ENCODE measurements at regions not wholly inside any gene's neighbourhood (a gene's known extent, or its start where the extent isn't known, plus 50 kb on each side); places are given as distances from the start of the nearest gene placed in this dataset.

- H3K27me3 ChIP-seq, result no peaks in the 10 kb centered on the region
- intact Hi-C loops (cut with DNase I), result no loop called here
- DNase-seq, result no peak
- TF ChIP-seq POLR2A (IDR thresholded peaks at IDR 0.05), result no peak
- TF ChIP-seq POLR2AphosphoS5 (IDR thresholded peaks at IDR 0.05), result no peak
- no peak for TF ChIP-seq EP300 (IDR thresholded peaks at IDR 0.05)
- no peak for TF ChIP-seq CTCF (IDR thresholded peaks at IDR 0.05)
- 89 to 93% methylated on average over 2 of the region's 2 CpGs for WGBS, 2 donors
- H3K27ac ChIP-seq, result no peak overlapping the region
- H3K4me3 ChIP-seq, result no peak overlapping the region
- no peaks in the 10 kb centered on the region for H3K36me3 ChIP-seq
- no peaks in the 10 kb centered on the region for H3K9me3 ChIP-seq
- no peaks in the 10 kb centered on the region for H3K4me1 ChIP-seq
These were observed 657.3 kb upstream of the LINC00305 start for GRCh38 chr18:64806232-64806631.

GRCh38 chr18:64803471-64803870 lies 654.6 kb upstream of the LINC00305 start:
- intact Hi-C loops (cut with DNase I), result no loop called here
- WGBS, 2 donors, result 37 to 65% methylated on average over 1 of the region's 1 CpG
- no peak overlapping the region for H3K4me3 ChIP-seq
- no peaks in the 10 kb centered on the region for H3K36me3 ChIP-seq
- TF ChIP-seq CTCF (IDR thresholded peaks at IDR 0.05), result no peak
- TF ChIP-seq POLR2A (IDR thresholded peaks at IDR 0.05), result no peak
- no peak for TF ChIP-seq EP300 (IDR thresholded peaks at IDR 0.05)
- no peak for TF ChIP-seq POLR2AphosphoS5 (IDR thresholded peaks at IDR 0.05)
- H3K27ac ChIP-seq, result no peak overlapping the region
- H3K27me3 ChIP-seq, result no peaks in the 10 kb centered on the region
- H3K4me1 ChIP-seq, result no peaks in the 10 kb centered on the region
- no peaks in the 10 kb centered on the region for H3K9me3 ChIP-seq
- DNase-seq, result no peak

- no peak overlapping the region for H3K4me3 ChIP-seq
These were observed 651.3 kb upstream of the LINC00305 start for GRCh38 chr18:64800151-64800550.

GRCh38 chr18:64799376-64799775 lies 650.5 kb upstream of the LINC00305 start:
- DNase-seq, result no peak
- no peak overlapping the region for H3K27ac ChIP-seq
- H3K27me3 ChIP-seq, result no peaks in the 10 kb centered on the region
- no peak for TF ChIP-seq POLR2AphosphoS5 (IDR thresholded peaks at IDR 0.05)
- TF ChIP-seq EP300 (IDR thresholded peaks at IDR 0.05), result no peak
- TF ChIP-seq CTCF (IDR thresholded peaks at IDR 0.05), result no peak
- no peak for TF ChIP-seq POLR2A (IDR thresholded peaks at IDR 0.05)
- no peaks in the 10 kb centered on the region for H3K4me1 ChIP-seq
- H3K9me3 ChIP-seq, result no peaks in the 10 kb centered on the region
- 87 to 89% methylated on average over 4 of the region's 4 CpGs for WGBS, 2 donors
- no peaks in the 10 kb centered on the region for H3K36me3 ChIP-seq
- H3K4me3 ChIP-seq, result no peak overlapping the region
- intact Hi-C loops (cut with DNase I), result no loop called here

More at GRCh38 chr18:64800151-64800550, 651.3 kb upstream of the LINC00305 start:
- no peaks in the 10 kb centered on the region for H3K27me3 ChIP-seq
- no peaks in the 10 kb centered on the region for H3K9me3 ChIP-seq
- no peak for TF ChIP-seq POLR2AphosphoS5 (IDR thresholded peaks at IDR 0.05)
- no peak for TF ChIP-seq EP300 (IDR thresholded peaks at IDR 0.05)
- TF ChIP-seq POLR2A (IDR thresholded peaks at IDR 0.05), result no peak
- no peak for TF ChIP-seq CTCF (IDR thresholded peaks at IDR 0.05)
- intact Hi-C loops (cut with DNase I), result no loop called here
- no peaks in the 10 kb centered on the region for H3K36me3 ChIP-seq
- no peak overlapping the region for H3K27ac ChIP-seq
- no peaks in the 10 kb centered on the region for H3K4me1 ChIP-seq
- no peak for DNase-seq

DNA sequence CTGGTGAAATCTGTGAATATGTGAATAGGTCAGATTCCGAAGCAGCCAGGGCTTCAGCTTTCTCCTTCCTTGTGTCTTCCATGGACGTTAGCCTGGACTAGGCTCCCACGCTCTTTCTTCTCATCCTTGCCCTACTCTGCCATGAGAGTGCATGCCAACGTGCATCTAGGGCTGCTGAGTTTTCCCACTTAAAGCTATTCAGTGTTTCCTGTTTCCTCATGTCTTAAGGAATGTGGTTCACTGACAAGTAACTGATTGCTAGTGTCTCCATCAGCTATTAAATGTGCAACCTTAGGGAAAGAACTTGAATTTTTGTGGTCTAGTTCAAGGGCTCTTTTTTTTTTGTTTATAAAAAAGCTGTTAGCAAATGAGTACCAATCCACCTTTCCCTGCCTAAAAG lies 642.3 kb upstream of the LINC00305 start:
- no peak for TF ChIP-seq POLR2A (IDR thresholded peaks at IDR 0.05)
- TF ChIP-seq EP300 (IDR thresholded peaks at IDR 0.05), result no peak
- no peak for TF ChIP-seq POLR2AphosphoS5 (IDR thresholded peaks at IDR 0.05)
- no peak for TF ChIP-seq CTCF (IDR thresholded peaks at IDR 0.05)
- Histone ChIP-seq H3K36me3 (no peaks in the 10 kb centered on the region), H3K4me1 (no peaks in the 10 kb centered on the region), H3K9me3 (no peaks in the 10 kb centered on the region), H3K27me3 (no peaks in the 10 kb centered on the region), H3K4me3 (no peak overlapping the region), H3K27ac (no peak overlapping the region)
- intact Hi-C loops (cut with DNase I), result no loop called here
- 67 to 73% methylated on average over 4 of the region's 4 CpGs for whole genome bisulfite sequencing, 2 donors
- no peak for DNase-seq
